HG03520 (cell line): ENCODE measurements at regions not wholly inside any gene's neighbourhood (a gene's known extent, or its start where the extent isn't known, plus 50 kb on each side); places are given as distances from the start of the nearest gene placed in this dataset.

Source experiments
- ATAC-seq: cut with Tn5 transposase; IDR thresholded peaks from one replicate; pipeline ENCODE4 v1.9.1; 2021; ENCODE audit warnings: mild to moderate bottlenecking, moderate library complexity; ENCODE audit not compliant: unreplicated experiment

- no peak for ATAC-seq
Observed at GRCh38 chr13:65907666-65908525, 1322.2 kb downstream of the PCDH9 start.

- no peak for ATAC-seq
Observed at GRCh38 chr13:65901723-65902122, 1328.4 kb downstream of the PCDH9 start.

- no peak for ATAC-seq
Observed at GRCh38 chr13:65894049-65894448, 1336.1 kb downstream of the PCDH9 start.

GRCh38 chr13:65892859-65893258, 1337.3 kb downstream of the PCDH9 start:
- no peak for ATAC-seq

GRCh38 chr13:65889368-65889767, 1340.8 kb downstream of the PCDH9 start:
- ATAC-seq: no peak

- no peak for ATAC-seq
Observed at GRCh38 chr13:65882810-65883209, 1347.3 kb downstream of the PCDH9 start.

GRCh38 chr13:65881561-65882155, 1348.5 kb downstream of the PCDH9 start:
- no peak for ATAC-seq

GRCh38 chr13:65875031-65875430, 1355.1 kb downstream of the PCDH9 start:
- no peak for ATAC-seq

- ATAC-seq: no peak
Observed at GRCh38 chr13:65872448-65872847, 1357.7 kb downstream of the PCDH9 start.

GRCh38 chr13:65868884-65869283, 1361.3 kb downstream of the PCDH9 start:
- ATAC-seq: no peak

GRCh38 chr13:65868099-65868498, 1362.0 kb downstream of the PCDH9 start:
- no peak for ATAC-seq

- ATAC-seq: no peak
Observed at GRCh38 chr13:65866138-65866537, 1364.0 kb downstream of the PCDH9 start.

- ATAC-seq: no peak
Observed at GRCh38 chr13:65865206-65865605, 1364.9 kb downstream of the PCDH9 start.

GRCh38 chr13:65864039-65864438, 1366.1 kb downstream of the PCDH9 start:
- ATAC-seq: no peak

- ATAC-seq: no peak
Observed at GRCh38 chr13:65860306-65860705, 1369.8 kb downstream of the PCDH9 start.

GRCh38 chr13:65857942-65858565, 1372.1 kb downstream of the PCDH9 start:
- no peak for ATAC-seq

- ATAC-seq: no peak
Observed at GRCh38 chr13:65856431-65856830, 1373.7 kb downstream of the PCDH9 start.

GRCh38 chr13:65855242-65855805, 1374.8 kb downstream of the PCDH9 start:
- no peak for ATAC-seq

GRCh38 chr13:65854431-65854830, 1375.7 kb downstream of the PCDH9 start:
- no peak for ATAC-seq

- no peak for ATAC-seq
Observed at GRCh38 chr13:65844266-65844841, 1385.8 kb downstream of the PCDH9 start.

GRCh38 chr13:65843314-65843731, 1386.8 kb downstream of the PCDH9 start:
- no peak for ATAC-seq
